H1 (cell line): ENCODE measurements at regions not wholly inside any gene's neighbourhood (a gene's known extent, or its start where the extent isn't known, plus 50 kb on each side); places are given as distances from the start of the nearest gene placed in this dataset.

ENCODE experiments used
- GTF2F1 ChIP-seq: IDR thresholded peaks from 2 replicates; pipeline ENCODE4 v1.6.1; 2012; ENCODE audit warnings: low read depth, low read length, improper control_type of control experiment, borderline replicate concordance
- SIRT6 ChIP-seq: IDR thresholded peaks from one replicate; pipeline ENCODE4 v1.7.1; 2012; ENCODE audit warnings: low read length, inconsistent platforms
- SP4 ChIP-seq: IDR thresholded peaks from 2 replicates; pipeline ENCODE4 v1.6.1; 2012; ENCODE audit warnings: low read length, inconsistent platforms

DNA sequence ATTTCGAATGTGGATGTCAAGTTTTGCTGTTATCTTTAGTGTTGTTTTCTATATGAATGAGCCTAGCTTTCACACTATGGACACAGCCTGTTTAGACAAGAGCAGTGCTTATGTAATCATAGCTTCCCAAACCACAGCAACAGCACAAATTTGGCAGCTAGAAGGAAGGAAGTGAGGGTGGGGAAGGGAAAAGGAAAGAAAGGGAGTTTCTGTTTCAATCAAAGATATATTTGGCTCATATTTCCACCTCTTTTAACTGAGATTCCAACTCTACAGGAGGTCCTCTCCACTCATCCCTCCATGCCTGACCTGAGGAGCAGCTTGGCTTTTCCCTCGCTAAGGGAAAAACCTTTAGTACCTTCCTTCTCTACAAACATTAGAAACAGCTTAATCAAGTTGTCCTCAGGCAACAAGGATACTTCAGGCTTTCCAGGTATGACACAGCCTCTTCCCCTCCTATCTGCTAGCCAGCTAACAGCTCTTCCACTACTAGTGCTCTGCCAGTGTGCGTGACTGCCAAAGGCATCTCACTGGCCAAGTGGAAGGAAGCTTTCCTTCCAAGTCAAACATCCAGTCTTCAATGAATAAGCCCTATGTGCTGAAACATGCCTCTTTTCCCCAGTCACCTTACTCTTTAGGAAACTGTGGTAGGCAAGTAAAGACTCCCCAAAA lies 268.6 kb upstream of the PTGER4 start (continued):
- TF ChIP-seq GTF2F1 (no peak), SP4 (no peak), SIRT6 (no peak)
